ENCODE measurements at regions not wholly inside any gene's neighbourhood (a gene's known extent, or its start where the extent isn't known, plus 50 kb on each side); places are given as distances from the start of the nearest gene placed in this dataset.
"Not testable (repeated sequence)": the region's sequence is repeated elsewhere in the genome, so short reads cannot be mapped to it uniquely, and the experiment has no call there.

DNA sequence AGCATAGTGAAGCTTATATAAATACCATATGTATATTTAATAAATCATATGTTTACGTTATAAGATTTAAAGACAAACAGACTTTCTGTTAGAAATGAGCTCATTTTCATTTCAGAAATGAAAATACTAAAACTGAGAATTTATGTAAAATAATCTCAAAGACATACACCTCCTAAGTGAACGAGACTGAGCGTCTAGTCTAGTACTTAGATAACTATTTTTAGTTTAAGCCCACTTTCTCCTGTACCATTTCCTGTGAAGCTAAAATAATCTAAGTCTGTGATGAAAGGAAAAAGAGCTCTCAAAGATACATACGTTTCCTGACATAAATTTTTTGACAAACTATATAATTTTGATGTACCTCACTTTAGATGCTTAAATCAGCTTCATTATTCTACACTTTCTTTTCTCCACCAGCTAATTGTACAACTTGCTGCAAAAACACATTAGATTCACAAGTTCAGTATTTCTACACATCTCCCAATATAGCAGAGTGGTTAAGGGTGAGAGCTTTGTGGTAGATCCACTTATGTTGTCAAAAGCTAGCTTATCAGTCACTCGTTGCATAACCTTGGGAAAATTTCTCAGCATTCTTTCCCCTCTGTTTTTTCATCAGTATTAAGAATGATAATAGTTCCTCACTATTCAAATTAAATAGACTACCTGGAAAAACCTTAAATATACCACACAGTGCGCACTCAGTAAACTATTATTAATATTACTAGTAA, 703.0 kb downstream of the PLOD2 start:
- H2BK15ac ChIP-seq (ENCODE audit: low read depth, low read length): no peak overlapping the region
- H3K27me3 ChIP-seq (ENCODE audit: insufficient read depth, low read length): no peaks in the 10 kb centered on the region
- Mint-ChIP-seq H3K9me3 (no peaks in the 10 kb centered on the region; a peak in 1 of 5 replicates), H3K4me3 (no peak overlapping the region), H3K4me1 (no peaks in the 10 kb centered on the region), H3K27me3 (ENCODE audit: low read depth) (no peaks in the 10 kb centered on the region), H3K36me3 (ENCODE audit: insufficient read depth in 1 of 3, low read depth in 3 of 3) (no peaks in the 10 kb centered on the region), H3K27ac (no peak overlapping the region)
- H4K5ac ChIP-seq (ENCODE audit: insufficient read length, low read depth, low read length): no peak overlapping the region
- H4K91ac ChIP-seq (ENCODE audit: insufficient read length, low read depth, low read length): no peak overlapping the region
- H3K4ac ChIP-seq (ENCODE audit: low read depth, low read length): no peak overlapping the region
- H3K4me1 ChIP-seq (ENCODE audit: insufficient read depth, low read length): no peaks in the 10 kb centered on the region
- no peak overlapping the region for H3K18ac ChIP-seq (ENCODE audit: insufficient read length, low read depth, low read length)
- H3K23ac ChIP-seq (ENCODE audit: insufficient read length, low read depth, low read length): no peak overlapping the region
- H2AFZ ChIP-seq (ENCODE audit: low read length): no peak overlapping the region
- no peak overlapping the region for H4K8ac ChIP-seq (replicated peaks; ENCODE audit: insufficient read length, low read depth, low read length)
- H2BK120ac ChIP-seq (ENCODE audit: low read depth, low read length, poor library complexity, severe bottlenecking): no peak overlapping the region
- no peak for DNase-seq
- no peak overlapping the region for H3K56ac ChIP-seq (ENCODE audit: insufficient read length, low read depth, low read length)
- H3T11ph ChIP-seq (ENCODE audit: low read length): no peak overlapping the region
- no peak overlapping the region for H3K14ac ChIP-seq (ENCODE audit: insufficient read depth, low read length)
- no peak overlapping the region for H3K4me2 ChIP-seq (ENCODE audit: insufficient read depth, insufficient read length, low read length)
- H2BK20ac ChIP-seq (ENCODE audit: low read depth, low read length, poor library complexity, severe bottlenecking): no peak overlapping the region
- H3K9me3 ChIP-seq (ENCODE audit: control insufficient read depth, low read depth, low read length): no peaks in the 10 kb centered on the region
- H4K20me1 ChIP-seq (ENCODE audit: control insufficient read depth, insufficient read depth, insufficient read length): no peaks in the 10 kb centered on the region
- no peak overlapping the region for H2AK5ac ChIP-seq (ENCODE audit: insufficient read length, low read length)
- H3K79me2 ChIP-seq (ENCODE audit: insufficient read depth, low read length): no peaks in the 10 kb centered on the region
- TF ChIP-seq, protein P1, sequence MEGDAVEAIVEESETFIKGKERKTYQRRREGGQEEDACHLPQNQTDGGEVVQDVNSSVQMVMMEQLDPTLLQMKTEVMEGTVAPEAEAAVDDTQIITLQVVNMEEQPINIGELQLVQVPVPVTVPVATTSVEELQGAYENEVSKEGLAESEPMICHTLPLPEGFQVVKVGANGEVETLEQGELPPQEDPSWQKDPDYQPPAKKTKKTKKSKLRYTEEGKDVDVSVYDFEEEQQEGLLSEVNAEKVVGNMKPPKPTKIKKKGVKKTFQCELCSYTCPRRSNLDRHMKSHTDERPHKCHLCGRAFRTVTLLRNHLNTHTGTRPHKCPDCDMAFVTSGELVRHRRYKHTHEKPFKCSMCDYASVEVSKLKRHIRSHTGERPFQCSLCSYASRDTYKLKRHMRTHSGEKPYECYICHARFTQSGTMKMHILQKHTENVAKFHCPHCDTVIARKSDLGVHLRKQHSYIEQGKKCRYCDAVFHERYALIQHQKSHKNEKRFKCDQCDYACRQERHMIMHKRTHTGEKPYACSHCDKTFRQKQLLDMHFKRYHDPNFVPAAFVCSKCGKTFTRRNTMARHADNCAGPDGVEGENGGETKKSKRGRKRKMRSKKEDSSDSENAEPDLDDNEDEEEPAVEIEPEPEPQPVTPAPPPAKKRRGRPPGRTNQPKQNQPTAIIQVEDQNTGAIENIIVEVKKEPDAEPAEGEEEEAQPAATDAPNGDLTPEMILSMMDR (conservative IDR thresholded peaks at IDR 0.05): no peak
- no peak overlapping the region for H2BK5ac ChIP-seq (ENCODE audit: insufficient read length, low read length)
- no peak overlapping the region for H3K9ac ChIP-seq (ENCODE audit: extremely low read depth, insufficient read length, low read length)
- H3K23me2 ChIP-seq (ENCODE audit: insufficient read length, low read depth, low read length, poor library complexity, severe bottlenecking): no peaks in the 10 kb centered on the region
- no CpG with 5 or more reads among the region's 6 CpGs for WGBS (ENCODE audit: extremely low coverage, insufficient read length, low lambda C conversion rate)
- no peaks in the 10 kb centered on the region for H3K79me1 ChIP-seq (ENCODE audit: insufficient read depth, low read depth, low read length, poor library complexity, severe bottlenecking)
- no peak overlapping the region for H3K27ac ChIP-seq (ENCODE audit: insufficient read length, low read depth, low read length)
- no peak overlapping the region for H2BK12ac ChIP-seq (ENCODE audit: insufficient read length, low read depth, low read length)

DNA sequence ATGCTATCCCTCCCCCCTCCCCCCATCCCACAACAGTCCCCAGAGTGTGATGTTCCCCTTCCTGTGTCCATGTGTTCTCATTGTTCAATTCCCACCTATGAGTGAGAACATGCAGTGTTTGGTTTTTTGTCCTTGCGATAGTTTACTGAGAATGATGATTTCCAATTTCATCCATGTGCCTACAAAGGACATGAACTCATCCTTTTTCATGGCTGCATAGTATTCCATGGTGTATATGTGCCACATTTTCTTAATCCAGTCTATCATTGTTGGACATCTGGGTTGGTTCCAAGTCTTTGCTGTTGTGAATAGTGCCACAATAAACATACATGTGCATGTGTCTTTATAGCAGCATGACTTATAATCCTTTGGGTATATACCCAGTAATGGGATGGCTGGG, 701.3 kb downstream of the PLOD2 start:
- not testable (repeated sequence) for H3K9me3 ChIP-seq (ENCODE audit: control insufficient read depth, low read depth, low read length); H3K27me3 ChIP-seq (ENCODE audit: insufficient read depth, low read length); H3K56ac ChIP-seq (ENCODE audit: insufficient read length, low read depth, low read length); H4K20me1 ChIP-seq (ENCODE audit: control insufficient read depth, insufficient read depth, insufficient read length); H3K4me1 Mint-ChIP-seq; H2BK120ac ChIP-seq (ENCODE audit: low read depth, low read length, poor library complexity, severe bottlenecking); H3K27ac Mint-ChIP-seq; H2BK15ac ChIP-seq (ENCODE audit: low read depth, low read length); H2BK12ac ChIP-seq (ENCODE audit: insufficient read length, low read depth, low read length); H3K9ac ChIP-seq (ENCODE audit: extremely low read depth, insufficient read length, low read length); H2BK5ac ChIP-seq (ENCODE audit: insufficient read length, low read length); H2BK20ac ChIP-seq (ENCODE audit: low read depth, low read length, poor library complexity, severe bottlenecking); H3K23ac ChIP-seq (ENCODE audit: insufficient read length, low read depth, low read length); H3K4me2 ChIP-seq (ENCODE audit: insufficient read depth, insufficient read length, low read length); DNase-seq; H2AFZ ChIP-seq (ENCODE audit: low read length); H3K4me1 ChIP-seq (ENCODE audit: insufficient read depth, low read length); H3K27me3 Mint-ChIP-seq (ENCODE audit: low read depth); H3K79me2 ChIP-seq (ENCODE audit: insufficient read depth, low read length); H3K14ac ChIP-seq (ENCODE audit: insufficient read depth, low read length); H3K18ac ChIP-seq (ENCODE audit: insufficient read length, low read depth, low read length); H3K9me3 Mint-ChIP-seq; H4K91ac ChIP-seq (ENCODE audit: insufficient read length, low read depth, low read length); H3K36me3 Mint-ChIP-seq (ENCODE audit: insufficient read depth in 1 of 3, low read depth in 3 of 3); H3K79me1 ChIP-seq (ENCODE audit: insufficient read depth, low read depth, low read length, poor library complexity, severe bottlenecking); H3K23me2 ChIP-seq (ENCODE audit: insufficient read length, low read depth, low read length, poor library complexity, severe bottlenecking); H4K8ac ChIP-seq (replicated peaks; ENCODE audit: insufficient read length, low read depth, low read length); H4K5ac ChIP-seq (ENCODE audit: insufficient read length, low read depth, low read length); H3K4ac ChIP-seq (ENCODE audit: low read depth, low read length); H3K27ac ChIP-seq (ENCODE audit: insufficient read length, low read depth, low read length); H3K4me3 Mint-ChIP-seq; H2AK5ac ChIP-seq (ENCODE audit: insufficient read length, low read length); H3T11ph ChIP-seq (ENCODE audit: low read length)
- no CpG with 5 or more reads among the region's 1 CpG for WGBS (ENCODE audit: extremely low coverage, insufficient read length, low lambda C conversion rate)

Measured in H9 (cell line).